ENCODE measurements at regions not wholly inside any gene's neighbourhood (a gene's known extent, or its start where the extent isn't known, plus 50 kb on each side); places are given as distances from the start of the nearest gene placed in this dataset.

- TF ChIP-seq CTCF (IDR thresholded peaks at IDR 0.05) (no peak), POLR2A (IDR thresholded peaks at IDR 0.05) (no peak)
These were observed 1161.2 kb upstream of the SEL1L start for GRCh38 chr14:82694820-82695219.

Measured in prostate gland (tissue), 2 donors.